Esophagus muscularis mucosa (tissue), 4 donors: ENCODE measurements at regions not wholly inside any gene's neighbourhood (a gene's known extent, or its start where the extent isn't known, plus 50 kb on each side); places are given as distances from the start of the nearest gene placed in this dataset.

ENCODE experiments used
- DNase-seq: peaks from one replicate; pipeline ENCODE4 v3.0.0-alpha.2; 2017; ENCODE audit errors: extremely low spot score
- H3K27ac ChIP-seq, 4 donors: fragments of 200-600 bp; sonication (generic); replicated peaks in 1 of 4; 1 replicate in 3 of 4; 2 replicates in 1 of 4; pipeline ENCODE4 v1.5.1; 2016 to 2019; ENCODE audit warnings: mild to moderate bottlenecking in 1 of 4
- H3K27me3 ChIP-seq, 4 donors: fragments of 200-600 bp; sonication (generic); one replicate each; pipeline versions ENCODE4 v1.5.1 to v1.6.0; 2016 to 2019
- H3K36me3 ChIP-seq, 4 donors: fragments of 200-600 bp; sonication (generic); one replicate each; pipeline ENCODE4 v1.5.1; 2016 to 2019
- H3K4me1 ChIP-seq, 4 donors: fragments of 200-600 bp; sonication (generic); one replicate each; pipeline ENCODE4 v1.5.1; 2016 to 2019
- H3K4me3 ChIP-seq, 4 donors: fragments of 200-600 bp; sonication (generic); 1 replicate in 2 of 4; 2 replicates in 2 of 4; pipeline ENCODE4 v1.5.1; 2016 to 2019; ENCODE audit warnings: mild to moderate bottlenecking in 4 of 4, moderate library complexity in 1 of 4
- H3K9me3 ChIP-seq, 4 donors: fragments of 200-600 bp; sonication (generic); 1 replicate in 3 of 4; 2 replicates in 1 of 4; pipeline ENCODE4 v1.5.1; 2016 to 2019
- CTCF ChIP-seq, 3 experiments: fragments of 200-600 bp in 2 of 3; fragments of 450-650 bp in 1 of 3; sonication (generic) in 2 of 3; IDR thresholded peaks; one replicate each; pipeline ENCODE4 v1.5.1; 2017 to 2019; ENCODE audit warnings: antibody characterized with exemption in 3 of 3, mild to moderate bottlenecking in 2 of 3, moderate library complexity in 1 of 3
- EP300 ChIP-seq: sonication (generic); formaldehyde crosslinking; IDR thresholded peaks from one replicate; pipeline ENCODE4 v1.6.1; 2017; ENCODE audit warnings: antibody characterized with exemption
- POLR2A ChIP-seq: fragments of 450-650 bp; IDR thresholded peaks from one replicate; pipeline ENCODE4 v1.6.1; 2017; ENCODE audit warnings: antibody characterized with exemption, moderate library complexity, mild to moderate bottlenecking, low read depth
- POLR2AphosphoS5 ChIP-seq, 2 donors: sonication (generic); formaldehyde crosslinking; IDR thresholded peaks; one replicate each; pipeline ENCODE4 v1.6.1; 2017; ENCODE audit warnings: antibody characterized with exemption in 2 of 2
- WGBS: methylation state at CpG from one replicate; pipeline ENCODE4 v1.1.5; 2018; 5-methylcytosine and 5-hydroxymethylcytosine counted together
- intact Hi-C: fragments of 100-400 bp; cut with DNase I; formaldehyde crosslinking; loops from one replicate; pipeline ENCODE4 v1.15.1; 2023

DNA sequence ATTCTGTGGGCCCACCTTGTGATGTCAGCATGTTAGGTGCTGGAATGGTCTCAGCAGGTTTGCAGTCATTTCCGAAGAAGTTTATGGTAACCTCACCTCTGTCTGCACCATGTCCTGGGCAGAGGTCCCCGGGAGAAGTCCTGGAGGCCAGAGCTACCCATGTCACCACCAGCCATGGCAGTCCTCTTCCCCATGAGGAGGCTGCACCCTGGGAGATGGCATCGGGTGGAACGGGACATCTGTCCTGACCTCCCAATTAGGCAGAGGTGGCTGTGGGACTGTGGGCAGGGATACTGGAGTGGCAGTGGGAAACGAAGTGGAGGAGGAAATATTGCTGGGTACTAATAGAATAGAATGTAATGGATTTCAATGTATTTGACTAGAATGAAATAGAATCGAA lies 511.8 kb upstream of the WSB1 start:
- 78% methylated on average over 5 of the region's 6 CpGs for WGBS
- intact Hi-C loops = no loop called here
- no peak for DNase-seq
- Histone ChIP-seq H3K27ac (no peak overlapping the region), H3K4me3 (no peak overlapping the region), H3K9me3 (peaks cover 0 to 51% (median 29%) of the 10 kb centered on the region in 4 donors), H3K4me1 (no peaks in the 10 kb centered on the region), H3K27me3 (peaks cover 0 to 22% (median 0%) of the 10 kb centered on the region in 4 donors), H3K36me3 (no peaks in the 10 kb centered on the region)
- TF ChIP-seq POLR2AphosphoS5 (IDR thresholded peaks at IDR 0.05) (no peak), EP300 (no peak), CTCF (IDR thresholded peaks at IDR 0.05) (no peak), POLR2A (no peak)

GRCh38 chr17:26792486-26792885 lies 501.4 kb upstream of the WSB1 start:
- 77% methylated on average over 12 of the region's 12 CpGs for whole genome bisulfite sequencing
- DNase-seq = no peak
- Histone ChIP-seq H3K36me3 (no peaks in the 10 kb centered on the region), H3K27me3 (no peaks in the 10 kb centered on the region), H3K9me3 (peaks cover 0 to 97% (median 46%) of the 10 kb centered on the region in 4 donors), H3K4me1 (no peaks in the 10 kb centered on the region), H3K27ac (no peak overlapping the region), H3K4me3 (no peak overlapping the region)
- intact Hi-C loops = no loop called here
- TF ChIP-seq POLR2A (no peak), CTCF (IDR thresholded peaks at IDR 0.05) (no peak), POLR2AphosphoS5 (IDR thresholded peaks at IDR 0.05) (no peak), EP300 (no peak)

- Histone ChIP-seq H3K27ac (no peak overlapping the region), H3K36me3 (no peaks in the 10 kb centered on the region), H3K27me3 (no peaks in the 10 kb centered on the region), H3K9me3 (peaks cover 0 to 63% (median 49%) of the 10 kb centered on the region in 4 donors), H3K4me3 (no peak overlapping the region), H3K4me1 (no peaks in the 10 kb centered on the region)
- WGBS = 80% methylated on average over 10 of the region's 10 CpGs
- intact Hi-C loops = no loop called here
- TF ChIP-seq POLR2A = no peak
- TF ChIP-seq EP300 = no peak
- TF ChIP-seq CTCF (IDR thresholded peaks at IDR 0.05) = no peak
- no peak for TF ChIP-seq POLR2AphosphoS5 (IDR thresholded peaks at IDR 0.05)
- DNase-seq = no peak
These were observed 486.9 kb upstream of the WSB1 start for GRCh38 chr17:26807024-26807423.

GRCh38 chr17:26809033-26809432 lies 484.9 kb upstream of the WSB1 start:
- Histone ChIP-seq H3K27ac (no peak overlapping the region), H3K4me3 (no peak overlapping the region), H3K27me3 (no peaks in the 10 kb centered on the region), H3K4me1 (no peaks in the 10 kb centered on the region), H3K36me3 (no peaks in the 10 kb centered on the region), H3K9me3 (peaks cover 0 to 69% (median 48%) of the 10 kb centered on the region in 4 donors)
- DNase-seq = no peak
- WGBS = 74% methylated on average over 10 of the region's 10 CpGs
- intact Hi-C loops = no loop called here
- TF ChIP-seq POLR2A = no peak
- TF ChIP-seq CTCF (IDR thresholded peaks at IDR 0.05) = no peak
- TF ChIP-seq EP300 = no peak
- no peak for TF ChIP-seq POLR2AphosphoS5 (IDR thresholded peaks at IDR 0.05)

DNA sequence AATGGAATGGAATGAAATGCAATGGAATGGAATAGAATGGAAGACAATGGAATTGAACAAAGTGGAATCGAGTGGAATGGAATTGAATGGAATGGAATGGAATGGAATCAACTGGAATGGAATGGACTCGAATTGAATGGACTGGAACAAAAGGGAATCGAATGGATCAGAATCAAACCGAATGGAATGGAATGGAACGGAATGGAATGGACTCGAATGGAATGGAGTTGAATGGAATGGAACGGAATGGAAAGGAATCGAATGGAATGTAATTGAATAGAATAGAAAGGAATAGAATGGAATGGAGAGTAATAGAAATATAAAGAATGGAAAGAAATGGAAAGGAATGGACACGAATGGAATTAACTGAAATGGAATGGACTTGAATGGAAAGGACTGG lies 475.2 kb upstream of the WSB1 start:
- TF ChIP-seq POLR2AphosphoS5 (IDR thresholded peaks at IDR 0.05) (no peak), POLR2A (no peak), CTCF (IDR thresholded peaks at IDR 0.05) (no peak), EP300 (no peak)
- intact Hi-C loops = no loop called here
- peak; percentile 91 for DNase-seq
- Histone ChIP-seq H3K27ac (no peak overlapping the region), H3K9me3 (peaks cover 0 to 76% (median 46%) of the 10 kb centered on the region in 4 donors), H3K36me3 (no peaks in the 10 kb centered on the region), H3K27me3 (no peaks in the 10 kb centered on the region), H3K4me1 (no peaks in the 10 kb centered on the region), H3K4me3 (no peak overlapping the region)
- 73% methylated on average over 9 of the region's 9 CpGs for WGBS
